NCI-H82 treated with DMSO at 0.1 percent for 48 hours (cell line): ENCODE measurements at regions not wholly inside any gene's neighbourhood (a gene's known extent, or its start where the extent isn't known, plus 50 kb on each side); places are given as distances from the start of the nearest gene placed in this dataset.
A peak's percentile ranks its signal among the peaks of the same experiment; 100 is the strongest.

Experiments used
- DNase-seq: peaks from one replicate; lab custom pipeline; 2025; ENCODE audit not compliant: unreplicated experiment; lab: John Stamatoyannopoulos, UW

- DNase-seq: no peak
These were observed 309.8 kb downstream of the COG6 start for GRCh38 chr13:39965309-39965708.

GRCh38 chr13:39967199-39967959 lies 311.9 kb downstream of the COG6 start:
- DNase-seq: no peak

- peak; percentile 33 for DNase-seq
These were observed 313.4 kb downstream of the COG6 start for GRCh38 chr13:39968646-39969475.

- no peak for DNase-seq
These were observed 314.9 kb downstream of the COG6 start for GRCh38 chr13:39970177-39970846.

- DNase-seq: no peak
These were observed 316.1 kb downstream of the COG6 start for GRCh38 chr13:39971526-39971925.

GRCh38 chr13:39976481-39976880 lies 321.0 kb downstream of the COG6 start:
- DNase-seq: no peak

GRCh38 chr13:39981056-39981455 lies 325.6 kb downstream of the COG6 start:
- no peak for DNase-seq

- DNase-seq: no peak
These were observed 327.3 kb downstream of the COG6 start for GRCh38 chr13:39982745-39983144.

GRCh38 chr13:39985071-39985470 lies 329.6 kb downstream of the COG6 start:
- no peak for DNase-seq

GRCh38 chr13:39988351-39988750 lies 332.9 kb downstream of the COG6 start:
- DNase-seq: no peak

- DNase-seq: no peak
These were observed 342.7 kb downstream of the COG6 start for GRCh38 chr13:39998166-39998565.

- DNase-seq: no peak
These were observed 346.6 kb downstream of the COG6 start for GRCh38 chr13:40002016-40002415.

- DNase-seq: no peak
These were observed 358.1 kb downstream of the COG6 start for GRCh38 chr13:40013554-40013953.

- DNase-seq: no peak
These were observed 361.6 kb downstream of the COG6 start for GRCh38 chr13:40016953-40017660.

- DNase-seq: no peak
These were observed 362.3 kb downstream of the COG6 start for GRCh38 chr13:40017662-40018262.

- no peak for DNase-seq
These were observed 368.2 kb downstream of the COG6 start for GRCh38 chr13:40023595-40024203.

- no peak for DNase-seq
These were observed 368.9 kb downstream of the COG6 start for GRCh38 chr13:40024204-40024966.

- no peak for DNase-seq
These were observed 369.7 kb downstream of the COG6 start for GRCh38 chr13:40024967-40025714.

GRCh38 chr13:40026174-40026585 lies 370.7 kb downstream of the COG6 start:
- DNase-seq: no peak
